Small intestine (tissue), 7 donors: ENCODE measurements at regions not wholly inside any gene's neighbourhood (a gene's known extent, or its start where the extent isn't known, plus 50 kb on each side); places are given as distances from the start of the nearest gene placed in this dataset.
"Not testable (repeated sequence)": the region's sequence is repeated elsewhere in the genome, so short reads cannot be mapped to it uniquely, and the experiment has no call there.

Source experiments
- DNase-seq, 2 donors: peaks; one replicate each; pipeline versions ENCODE4 v3.0.0 to v3.0.0-alpha.2; 2013
- FAIRE-seq: peaks from 2 replicates; lab custom pipeline; 2012; peaks lifted over from hg19 to GRCh38; lab: Jason Lieb, UNC
- H3K27ac ChIP-seq, 3 donors: one replicate each; pipeline ENCODE4 v1.5.1; 2013; ENCODE audit warnings: low read length in 2 of 3, mild to moderate bottlenecking in 2 of 3, control low read depth in 1 of 3, inconsistent platforms in 1 of 3, low read depth in 1 of 3, moderate library complexity in 1 of 3
- H3K27me3 ChIP-seq, 3 donors: one replicate each; pipeline ENCODE4 v1.6.1; 2013; ENCODE audit warnings: low read length in 3 of 3, inconsistent platforms in 1 of 3; ENCODE audit not compliant: control insufficient read depth in 3 of 3, insufficient read depth in 3 of 3
- H3K36me3 ChIP-seq, 3 donors: one replicate each; pipeline ENCODE4 v1.6.1; 2013; ENCODE audit warnings: low read length in 3 of 3, inconsistent platforms in 1 of 3, low read depth in 1 of 3, mild to moderate bottlenecking in 1 of 3, moderate library complexity in 1 of 3; ENCODE audit not compliant: control insufficient read depth in 3 of 3, insufficient read depth in 2 of 3
- H3K4me1 ChIP-seq, 3 donors: one replicate each; pipeline ENCODE4 v1.6.1; 2013; ENCODE audit warnings: low read length in 2 of 3, inconsistent platforms in 1 of 3, low read depth in 1 of 3, mild to moderate bottlenecking in 1 of 3, moderate library complexity in 1 of 3; ENCODE audit not compliant: control insufficient read depth in 3 of 3, insufficient read depth in 2 of 3
- H3K4me3 ChIP-seq, 3 donors: one replicate each; pipeline ENCODE4 v1.5.1; 2013; ENCODE audit warnings: low read length in 3 of 3, control low read depth in 1 of 3, inconsistent platforms in 1 of 3, low read depth in 1 of 3, mild to moderate bottlenecking in 1 of 3, moderate library complexity in 1 of 3
- H3K9me3 ChIP-seq, 2 donors: one replicate each; pipeline ENCODE4 v1.6.1; 2013; ENCODE audit warnings: low read depth in 1 of 2, low read length in 1 of 2; ENCODE audit not compliant: control insufficient read depth in 2 of 2, insufficient read depth in 1 of 2
- WGBS, 3 donors: extraction: QIAGEN DNeasy Blood & Tissue Kit; methylation state at CpG; one replicate each; pipeline ENCODE4 v1.1.7; 2013; 5-methylcytosine and 5-hydroxymethylcytosine counted together
- donor health status: healthy with polysubstance abuse.
- donor health status: control.
- donor health status: control.
- donor health status: Bipolar disorder and iron deficiency.
- donor health status: healthy.

DNA sequence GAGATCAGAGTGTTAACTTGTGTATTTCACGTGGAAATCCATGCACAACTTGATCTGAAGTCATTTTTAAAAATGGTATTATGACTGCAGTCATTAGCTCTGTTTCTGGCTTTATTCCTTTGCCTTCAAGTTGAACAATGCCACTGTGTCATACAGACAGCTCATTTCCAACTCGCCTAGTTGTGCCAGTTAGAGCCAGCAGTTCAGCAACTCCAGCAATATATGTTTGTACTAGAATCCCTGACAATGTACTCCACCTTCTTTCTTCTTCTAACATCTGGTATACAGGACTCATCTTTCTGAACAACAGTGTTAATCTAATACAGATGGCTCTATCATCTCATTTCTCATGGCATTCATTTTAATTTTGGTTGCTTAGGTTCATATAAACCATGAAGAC, 418.3 kb upstream of the POU3F2 start:
- Histone ChIP-seq H3K36me3 (no peaks in the 10 kb centered on the region), H3K9me3 (no peaks in the 10 kb centered on the region), H3K27ac (no peak overlapping the region), H3K4me3 (no peak overlapping the region), H3K4me1 (no peaks in the 10 kb centered on the region), H3K27me3 (no peaks in the 10 kb centered on the region)
- WGBS, 3 donors: 58 to 72% (median 64%) methylated on average over 2 of the region's 2 CpGs
- FAIRE-seq (no peak), DNase-seq (no peak)

GRCh38 chr6:98416497-98417158, 417.7 kb upstream of the POU3F2 start:
- H3K4me3 ChIP-seq, DNase-seq, H3K4me1 ChIP-seq, H3K9me3 ChIP-seq, H3K27ac ChIP-seq, FAIRE-seq, H3K36me3 ChIP-seq, H3K27me3 ChIP-seq: not testable (repeated sequence)
- 76 to 86% (median 79%) methylated on average over 23 to 29 of the region's 30 CpGs for WGBS, 3 donors

DNA sequence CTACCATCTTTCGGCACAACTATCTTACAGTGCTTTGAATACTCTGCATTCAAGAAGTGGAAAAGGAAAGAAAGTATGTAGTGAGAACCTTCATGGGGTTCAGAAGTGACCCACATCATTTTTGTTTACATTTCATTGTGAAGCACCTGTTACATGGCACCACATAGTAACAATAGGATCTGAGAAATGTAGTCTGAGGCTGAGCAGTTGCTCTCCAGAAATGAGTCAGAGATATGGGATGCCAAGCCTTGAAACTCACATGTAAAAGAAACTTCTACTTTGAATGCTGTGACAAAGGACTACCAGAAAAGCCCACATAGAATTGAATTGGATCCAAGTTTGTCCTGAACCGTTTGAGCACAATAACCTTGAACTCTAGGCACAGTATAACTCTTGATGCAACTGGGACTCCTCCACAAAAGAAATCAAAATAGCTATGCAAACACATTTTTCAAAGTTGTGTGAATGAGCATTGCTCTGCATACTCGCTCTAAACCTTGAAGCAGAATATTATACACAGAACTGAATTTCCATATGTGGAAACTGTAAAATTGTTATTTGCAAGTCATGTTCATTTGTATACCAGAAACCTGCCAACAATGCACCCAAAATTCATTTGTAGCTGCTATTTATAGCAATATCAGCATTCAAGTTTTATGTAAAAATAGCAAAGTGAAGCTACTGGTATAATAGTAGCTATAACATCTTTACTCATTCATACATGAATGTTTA, 400.9 kb upstream of the POU3F2 start:
- H3K36me3 ChIP-seq: no peaks in the 10 kb centered on the region
- no peak overlapping the region for H3K27ac ChIP-seq
- no peaks in the 10 kb centered on the region for H3K4me1 ChIP-seq
- H3K9me3 ChIP-seq: no peaks in the 10 kb centered on the region
- H3K27me3 ChIP-seq: no peaks in the 10 kb centered on the region
- 63 to 79% (median 70%) methylated on average over 3 of the region's 3 CpGs for WGBS, 3 donors
- no peak for DNase-seq
- no peak overlapping the region for H3K4me3 ChIP-seq
- FAIRE-seq: no peak

- no peaks in the 10 kb centered on the region for H3K4me1 ChIP-seq
- H3K9me3 ChIP-seq: no peaks in the 10 kb centered on the region
- DNase-seq (no peak), FAIRE-seq (no peak)
- no peak overlapping the region for H3K4me3 ChIP-seq
- WGBS, 3 donors: 45 to 68% (median 56%) methylated on average over 1 of the region's 1 CpG
- no peaks in the 10 kb centered on the region for H3K36me3 ChIP-seq
- H3K27me3 ChIP-seq: no peaks in the 10 kb centered on the region
- no peak overlapping the region for H3K27ac ChIP-seq
Measured at GRCh38 chr6:98443633-98444032, 390.7 kb upstream of the POU3F2 start.

GRCh38 chr6:98452685-98453084, 381.7 kb upstream of the POU3F2 start:
- Histone ChIP-seq H3K27ac (no peak overlapping the region), H3K9me3 (no peaks in the 10 kb centered on the region), H3K4me3 (no peak overlapping the region), H3K36me3 (no peaks in the 10 kb centered on the region), H3K27me3 (no peaks in the 10 kb centered on the region), H3K4me1 (no peaks in the 10 kb centered on the region)
- 27 to 52% (median 38%) methylated on average over 2 of the region's 2 CpGs for WGBS, 3 donors
- DNase-seq (no peak), FAIRE-seq (no peak)

- no peak for FAIRE-seq
- no peak overlapping the region for H3K27ac ChIP-seq
- no peak overlapping the region for H3K4me3 ChIP-seq
- WGBS, 3 donors: 82 to 85% (median 82%) methylated on average over 5 of the region's 5 CpGs
- no peak for DNase-seq
- no peaks in the 10 kb centered on the region for H3K9me3 ChIP-seq
- no peaks in the 10 kb centered on the region for H3K27me3 ChIP-seq
- H3K36me3 ChIP-seq: no peaks in the 10 kb centered on the region
- no peaks in the 10 kb centered on the region for H3K4me1 ChIP-seq
Measured at GRCh38 chr6:98454809-98455322, 379.5 kb upstream of the POU3F2 start.

- no peaks in the 10 kb centered on the region for H3K4me1 ChIP-seq
Measured at GRCh38 chr6:98458708-98459107, 375.7 kb upstream of the POU3F2 start.

DNA sequence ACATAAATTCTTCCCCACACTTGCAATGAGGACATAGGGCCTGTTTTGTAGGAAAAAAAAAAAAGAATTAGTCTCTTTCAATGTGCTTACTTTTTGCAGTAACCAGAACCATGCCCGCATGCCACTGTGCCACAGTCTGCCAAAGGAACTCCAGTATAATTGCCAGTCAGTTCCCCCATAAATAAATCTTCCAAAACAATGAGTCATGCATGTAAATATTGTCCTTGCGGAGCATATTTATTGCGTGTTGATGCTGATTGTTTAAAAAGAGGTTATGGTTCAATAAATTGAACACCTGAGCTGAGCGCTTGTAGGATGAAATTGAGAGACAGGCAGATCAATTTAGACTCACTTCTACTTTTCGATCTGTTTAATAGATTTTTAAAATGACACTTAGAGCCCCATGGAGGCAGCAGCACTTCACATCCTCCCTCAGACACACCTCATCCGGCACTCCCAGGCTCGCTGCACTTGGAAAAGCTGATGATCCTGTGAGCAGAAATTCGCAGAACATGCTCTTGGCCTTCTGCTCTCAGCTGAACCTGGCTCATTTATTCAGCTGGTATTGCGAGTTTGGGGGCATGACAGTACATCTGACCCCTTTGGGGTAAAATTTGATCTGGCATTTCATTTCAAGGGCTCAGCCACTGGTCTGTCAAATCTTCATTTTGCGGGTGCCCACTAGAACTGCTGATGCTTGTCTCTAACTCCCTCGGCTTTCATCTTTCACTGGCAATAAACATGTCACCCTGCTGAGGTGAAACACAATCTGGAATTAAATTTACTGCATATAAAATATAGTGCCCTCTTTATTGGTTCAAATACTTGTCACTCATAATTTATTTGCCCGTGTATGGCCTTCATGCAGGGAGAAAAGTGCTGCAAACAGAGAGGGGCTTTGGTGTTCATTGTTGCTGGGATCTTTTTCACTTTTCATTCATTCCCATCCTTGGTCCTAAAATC, 371.1 kb upstream of the POU3F2 start:
- Histone ChIP-seq H3K9me3 (no peaks in the 10 kb centered on the region), H3K4me3 (no peak overlapping the region), H3K4me1 (no peaks in the 10 kb centered on the region), H3K27me3 (no peaks in the 10 kb centered on the region), H3K27ac (no peak overlapping the region), H3K36me3 (no peaks in the 10 kb centered on the region)
- 62 to 81% (median 68%) methylated on average over 12 of the region's 12 CpGs for WGBS, 3 donors
- no peak for DNase-seq
- FAIRE-seq: no peak

More at GRCh38 chr6:98458708-98459107, 375.7 kb upstream of the POU3F2 start:
- DNase-seq (no peak), FAIRE-seq (no peak)
- no peaks in the 10 kb centered on the region for H3K9me3 ChIP-seq
- WGBS, 3 donors: 68 to 82% (median 80%) methylated on average over 2 of the region's 2 CpGs
- H3K4me3 ChIP-seq: no peak overlapping the region
- no peak overlapping the region for H3K27ac ChIP-seq
- H3K36me3 ChIP-seq: no peaks in the 10 kb centered on the region
- no peaks in the 10 kb centered on the region for H3K27me3 ChIP-seq
